Activated CD8-positive, alpha-beta memory T cell treated with anti-CD3 and anti-CD28 coated beads, Interleukin-2, amount 50 U/mL, for 1 hour (primary cell): ENCODE measurements at regions not wholly inside any gene's neighbourhood (a gene's known extent, or its start where the extent isn't known, plus 50 kb on each side); places are given as distances from the start of the nearest gene placed in this dataset.

Experiments used
- DNase-seq: peaks from one replicate; pipeline ENCODE4 v3.0.0-alpha.2; 2020; ENCODE audit errors: extremely low read depth

- DNase-seq, result no peak
Measured at GRCh38 chr6:104212977-104213668, 646.6 kb downstream of the HACE1 start.

DNA sequence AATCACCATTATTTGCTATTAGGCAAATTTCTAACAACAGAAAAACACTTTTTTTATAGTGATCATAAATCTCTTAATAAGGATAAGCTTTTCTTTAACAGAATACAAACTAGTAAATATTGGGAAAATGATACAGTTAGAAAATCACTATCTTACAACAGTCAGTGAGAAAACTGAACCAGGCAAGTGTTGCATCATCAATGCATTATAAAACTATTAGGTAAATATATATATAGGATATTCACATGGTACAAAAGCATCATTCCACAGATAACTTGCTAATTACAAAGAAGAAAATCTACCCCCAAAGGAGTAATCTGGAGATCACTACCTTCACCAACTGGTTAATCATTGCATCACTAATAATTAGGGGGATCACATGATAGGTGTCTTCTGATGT lies 652.1 kb downstream of the HACE1 start:
- no peak for DNase-seq

DNA sequence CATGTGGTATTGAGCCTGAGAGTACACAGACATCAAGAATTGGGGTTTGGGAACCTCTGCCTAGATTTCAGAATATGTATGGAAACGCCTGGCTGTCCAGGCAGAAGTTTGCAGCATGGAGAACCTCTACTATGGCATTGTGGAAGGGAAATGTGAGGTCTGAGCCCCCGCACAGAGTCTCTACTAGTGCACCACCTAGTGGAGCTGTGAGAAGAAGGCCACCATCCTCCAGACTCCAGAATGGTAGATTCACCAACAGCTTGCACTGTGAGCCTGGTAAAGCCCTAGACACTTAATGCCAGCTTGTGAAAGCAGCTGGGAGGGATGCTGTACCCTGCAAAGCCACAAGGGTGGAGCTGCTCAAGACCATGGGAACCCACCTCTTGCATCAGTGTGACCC lies 658.2 kb downstream of the HACE1 start:
- no peak for DNase-seq

DNA sequence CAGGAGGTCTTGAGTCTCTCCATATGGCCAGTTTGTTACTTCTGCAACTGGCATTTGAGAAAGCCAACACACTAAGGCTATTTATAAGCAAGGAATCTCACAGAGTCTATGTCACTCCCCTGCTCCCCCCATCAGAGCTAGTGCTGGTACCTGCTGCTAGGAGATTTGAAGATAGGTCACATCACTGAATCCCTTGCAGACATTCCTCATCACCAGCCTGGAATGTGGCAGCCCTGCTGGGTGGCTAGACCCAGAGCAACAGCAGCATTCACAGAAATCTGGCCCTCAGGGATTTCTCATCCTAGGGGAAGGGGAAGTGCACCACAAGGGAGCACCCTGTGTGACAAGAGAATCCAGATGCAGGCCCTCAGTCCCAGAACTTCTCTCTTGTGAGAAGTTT lies 672.1 kb downstream of the HACE1 start:
- no peak for DNase-seq

GRCh38 chr6:104186831-104187230 lies 672.9 kb downstream of the HACE1 start:
- DNase-seq, result no peak

DNA sequence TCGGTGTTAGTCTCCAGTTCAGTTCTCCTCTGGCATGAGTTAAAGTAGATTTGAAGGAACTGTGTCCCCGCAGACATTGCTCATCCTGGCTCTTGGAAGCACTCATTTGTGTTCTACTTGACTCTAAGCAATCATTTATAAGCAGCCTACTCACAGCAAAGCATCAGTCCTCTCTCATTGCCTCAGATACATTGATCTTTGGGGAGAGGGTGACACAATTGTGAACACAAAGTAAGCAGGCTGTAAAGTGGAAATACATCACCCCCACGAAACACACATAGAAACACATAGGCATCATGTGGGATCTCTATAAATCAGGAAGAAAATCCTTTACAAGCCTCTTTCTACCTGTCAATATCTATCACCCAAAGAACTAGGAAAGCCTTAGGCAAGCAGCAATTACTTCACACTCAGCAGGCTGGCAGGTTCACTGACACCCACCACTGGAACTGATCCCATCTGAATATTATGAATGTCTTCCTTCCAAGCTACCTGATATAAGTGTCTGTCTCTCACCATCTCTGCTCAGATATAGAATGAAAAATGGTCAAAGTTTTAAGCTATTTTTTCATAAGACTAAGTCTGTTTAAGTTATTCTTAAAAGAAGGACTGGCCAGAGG lies 675.8 kb downstream of the HACE1 start:
- no peak for DNase-seq

DNA sequence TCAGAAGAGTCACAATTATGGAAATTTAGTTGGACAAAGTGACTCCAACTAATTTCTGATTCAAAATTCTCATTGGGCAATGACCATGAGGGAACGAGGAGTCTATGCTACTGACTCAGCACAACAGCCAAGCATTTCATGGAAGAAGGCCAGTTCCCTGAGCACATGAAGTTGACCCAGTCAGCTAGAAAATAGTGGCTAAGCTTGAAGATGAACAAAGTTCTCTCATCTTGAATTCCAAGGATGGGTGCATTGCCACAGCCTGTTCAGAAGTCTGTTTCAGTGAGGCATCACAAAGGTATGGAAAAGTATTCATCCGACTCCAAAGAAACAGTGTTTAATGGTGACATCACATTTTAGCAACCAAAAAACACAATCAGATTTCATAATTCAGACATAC lies 676.9 kb downstream of the HACE1 start:
- no peak for DNase-seq

- no peak for DNase-seq
Measured at GRCh38 chr6:104173668-104174067, 686.1 kb downstream of the HACE1 start.

- no peak for DNase-seq
Measured at GRCh38 chr6:104170401-104170800, 689.3 kb downstream of the HACE1 start.

DNA sequence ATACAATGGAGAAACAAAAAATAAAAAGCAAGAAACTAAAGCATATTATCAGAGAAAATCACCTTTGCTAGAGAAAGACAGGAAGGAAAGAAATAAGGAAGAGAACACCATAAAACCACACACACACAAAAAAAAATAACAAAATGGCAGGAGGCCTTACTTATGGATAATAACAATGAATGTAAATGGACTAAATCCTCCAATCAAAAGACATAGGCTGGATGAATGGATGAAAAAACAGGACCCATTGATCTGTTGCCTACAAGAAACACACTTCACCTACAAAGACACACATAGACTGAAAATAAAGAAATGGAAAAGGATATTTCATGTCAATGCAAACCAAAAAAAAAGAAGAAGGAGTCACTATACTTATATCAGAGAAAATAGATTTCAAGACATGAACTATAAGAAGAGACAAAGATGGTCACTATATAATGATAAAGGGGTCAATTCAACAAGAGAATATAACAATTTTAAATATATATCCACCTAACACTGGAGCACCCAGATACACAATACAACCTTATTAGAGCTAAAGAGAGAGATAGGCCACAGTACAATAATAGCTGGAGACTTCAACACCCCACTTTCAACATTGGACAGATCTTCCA lies 693.6 kb downstream of the HACE1 start:
- DNase-seq, result no peak

DNA sequence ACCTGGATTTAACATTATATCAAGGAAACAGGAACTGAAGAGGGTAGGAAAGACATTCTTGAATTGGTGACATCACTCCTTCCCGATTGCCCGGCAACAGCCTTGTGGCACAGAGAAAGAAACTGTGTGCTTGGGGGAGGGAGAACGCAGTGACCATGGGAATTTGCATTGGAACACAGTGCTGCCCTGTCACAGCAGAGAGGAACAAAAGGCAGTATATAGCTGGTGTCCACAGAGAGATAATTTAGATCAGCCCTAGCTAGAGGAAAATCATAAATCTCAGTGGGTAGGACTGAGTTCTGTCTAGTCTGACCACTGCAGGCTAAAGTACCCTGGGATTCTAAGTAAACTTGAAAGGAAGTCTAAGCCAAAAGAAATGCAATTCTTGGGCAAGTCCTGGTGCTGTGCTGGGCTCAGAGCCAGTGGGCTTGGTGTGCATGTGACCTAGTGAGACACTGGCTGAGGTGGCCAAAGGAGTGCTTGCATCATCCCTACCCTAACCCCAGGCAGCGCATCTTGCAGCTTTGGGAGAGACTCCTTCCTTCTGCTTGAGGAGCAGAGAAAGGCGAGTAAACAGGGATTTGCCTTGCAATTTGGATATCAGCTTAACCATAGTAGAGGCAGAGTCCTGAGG lies 697.6 kb downstream of the HACE1 start:
- DNase-seq, result no peak

- DNase-seq, result no peak
Measured at GRCh38 chr6:104159045-104159618, 700.6 kb downstream of the HACE1 start.

DNA sequence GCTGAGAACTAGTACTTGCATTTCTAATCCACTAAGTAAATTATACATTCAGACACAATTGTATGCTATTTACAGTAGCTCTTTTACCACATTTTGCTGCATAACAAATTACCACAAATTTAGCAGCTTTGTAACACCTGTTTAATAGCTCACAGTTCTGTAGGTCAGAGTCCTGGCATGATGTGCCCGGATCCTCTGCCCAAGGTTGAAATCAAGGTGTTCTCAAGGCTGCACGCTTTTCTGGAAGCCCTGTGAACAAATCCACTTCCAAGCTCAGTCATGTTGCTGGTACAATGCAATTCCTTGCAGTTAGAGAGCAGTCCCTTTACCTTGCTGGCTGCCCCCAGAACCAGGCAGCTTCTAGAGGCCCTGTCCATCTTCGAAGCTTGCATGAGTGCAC lies 716.0 kb downstream of the HACE1 start:
- DNase-seq, result no peak

GRCh38 chr6:104134876-104135275 lies 724.8 kb downstream of the HACE1 start:
- DNase-seq, result no peak

DNA sequence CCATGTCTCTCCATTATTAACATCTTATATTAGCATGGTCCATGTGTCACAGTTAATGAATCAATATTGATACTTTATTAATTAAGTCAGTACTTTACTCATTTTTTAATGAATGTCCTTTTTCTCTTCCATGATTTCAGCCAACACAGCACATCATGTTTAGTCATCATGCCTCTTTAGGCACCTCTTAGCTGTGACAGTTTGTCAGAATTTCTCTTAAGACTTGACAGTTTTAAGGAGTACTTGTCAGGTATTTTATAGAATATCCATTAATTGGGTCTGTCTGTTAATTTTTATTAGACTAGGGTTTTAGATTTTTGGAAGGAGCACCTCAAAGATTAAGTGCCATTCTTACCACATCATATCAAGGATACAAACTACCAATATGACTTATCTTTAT lies 729.4 kb downstream of the HACE1 start:
- no peak for DNase-seq

- no peak for DNase-seq
Measured at GRCh38 chr6:104126315-104127005, 733.3 kb downstream of the HACE1 start.

DNA sequence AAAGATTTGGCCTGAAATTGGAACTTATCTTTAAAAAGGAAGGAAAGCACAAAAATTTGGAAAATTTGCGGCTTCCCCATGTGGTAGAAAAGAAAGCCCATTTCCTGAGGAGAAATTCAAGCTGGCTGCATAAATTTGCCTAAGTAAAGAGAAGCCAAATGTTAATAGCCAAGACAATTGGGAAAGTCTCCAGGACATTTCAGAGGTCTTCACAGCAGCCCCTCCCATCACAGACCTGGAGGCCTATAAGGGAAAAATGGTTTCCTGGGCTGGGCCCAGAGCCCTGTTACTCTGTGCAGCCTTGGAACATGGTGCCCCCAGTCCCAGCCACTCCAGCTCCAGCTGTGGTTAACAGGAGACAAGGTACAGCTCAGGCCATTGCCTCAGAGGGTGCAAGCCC lies 736.5 kb downstream of the HACE1 start:
- no peak for DNase-seq

- no peak for DNase-seq
Measured at GRCh38 chr6:104118274-104118673, 741.4 kb downstream of the HACE1 start.

GRCh38 chr6:104109806-104110205 lies 749.9 kb downstream of the HACE1 start:
- DNase-seq, result no peak

DNA sequence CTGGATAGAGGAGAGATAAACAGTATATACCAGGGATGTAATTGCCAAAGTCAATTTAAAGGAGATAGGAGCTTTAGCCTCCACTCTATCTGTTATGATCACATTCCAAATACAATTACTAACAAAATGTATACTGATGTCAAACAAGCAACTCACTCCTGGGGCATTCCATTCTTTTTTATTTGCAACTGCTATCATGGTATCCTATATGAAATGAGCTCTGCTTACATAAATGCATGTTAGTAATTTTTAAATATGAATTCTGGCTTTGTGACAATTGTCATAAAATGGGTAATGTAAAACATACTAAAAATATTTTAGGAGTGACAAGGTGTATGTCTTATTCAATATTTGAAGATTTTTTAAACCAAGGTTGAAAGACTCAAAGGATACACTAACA lies 751.1 kb downstream of the HACE1 start:
- no peak for DNase-seq

DNA sequence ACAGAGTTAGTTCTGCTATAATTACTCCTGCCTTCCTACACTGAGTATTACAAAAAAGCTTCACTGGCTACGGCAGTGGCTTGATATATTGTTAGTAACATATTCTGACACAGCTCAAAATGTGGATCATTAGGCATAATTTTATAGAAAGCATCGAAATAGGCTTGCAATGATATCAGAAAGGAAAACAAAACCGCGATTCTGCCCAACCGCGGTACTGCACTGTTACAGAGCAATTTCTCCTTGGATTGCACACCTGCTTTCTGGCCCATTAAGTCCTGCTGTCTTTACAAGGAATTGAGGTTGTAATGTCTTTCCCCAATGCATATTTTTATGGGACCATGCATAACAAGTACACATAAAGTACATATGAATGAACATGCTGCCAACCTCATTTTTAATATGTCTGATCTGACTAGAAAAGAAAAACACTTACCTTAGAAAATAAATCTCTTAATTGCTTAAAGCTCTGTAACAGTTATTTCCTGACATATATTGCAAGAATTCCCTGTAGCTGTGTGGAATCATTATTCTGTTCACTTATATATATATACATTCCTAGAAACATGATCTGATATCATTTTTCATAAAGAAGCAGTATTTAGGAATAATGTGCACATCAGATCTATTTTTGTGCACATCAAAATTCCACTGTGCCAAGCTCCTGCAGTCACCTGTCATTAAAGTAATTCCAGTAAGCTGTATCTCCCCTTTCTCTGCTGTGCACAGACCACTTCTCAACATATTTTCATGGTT lies 763.9 kb downstream of the HACE1 start:
- DNase-seq, result no peak
